OCI-LY7 (cell line): ENCODE measurements at regions not wholly inside any gene's neighbourhood (a gene's known extent, or its start where the extent isn't known, plus 50 kb on each side); places are given as distances from the start of the nearest gene placed in this dataset.

ENCODE experiments used
- BruUV-seq: library from RNA; stranded (reverse); fragments of 400-500 nt; replicated peaks from 2 replicates; lab custom pipeline; 2021; lab: Mats Ljungman, UMichigan
- CTCF ChIA-PET: fragments of 300-600 bp; sonication (Branson Sonifier 250); formaldehyde crosslinking; loops from one replicate; lab custom pipeline; 2022; ENCODE audit warnings: antibody characterized with exemption; ENCODE audit not compliant: unreplicated experiment; lab: Charles Lee
- POLR2A ChIA-PET: fragments of 300-600 bp; sonication (Branson Sonifier 250); formaldehyde crosslinking; loops from one replicate; lab custom pipeline; 2022; ENCODE audit warnings: antibody characterized with exemption; lab: Charles Lee
- DNase-seq: peaks from one replicate; pipeline ENCODE4 v3.0.0-alpha.2; 2015; ENCODE audit warnings: low spot score
- H2AFZ ChIP-seq: fragments of 200-600 bp; sonication (generic), shearing (Covaris generic); 2 replicates; pipeline ENCODE4 v1.6.1; 2014; ENCODE audit warnings: mild to moderate bottlenecking, antibody characterized with exemption, low read length, moderate library complexity
- H3K27ac ChIP-seq: fragments of 200-600 bp; sonication (generic); 2 replicates; pipeline ENCODE4 v1.5.1; 2014; ENCODE audit warnings: mixed run types, low read depth, mild to moderate bottlenecking, moderate library complexity, low read length, inconsistent platforms; ENCODE audit not compliant: poor library complexity, severe bottlenecking
- H3K36me3 ChIP-seq: fragments of 200-600 bp; sonication (generic); 2 replicates; pipeline ENCODE4 v1.6.1; 2014; ENCODE audit warnings: mild to moderate bottlenecking, antibody characterized with exemption, low read length, moderate library complexity, mixed read lengths; ENCODE audit not compliant: insufficient read depth
- H3K4me1 ChIP-seq: fragments of 200-600 bp; sonication (generic); 2 replicates; pipeline ENCODE4 v1.5.1; 2014; ENCODE audit warnings: mild to moderate bottlenecking, low read length; ENCODE audit not compliant: insufficient read depth, poor library complexity, severe bottlenecking
- H3K4me2 ChIP-seq: fragments of 200-600 bp; sonication (generic); 2 replicates; pipeline ENCODE4 v1.6.1; 2014; ENCODE audit warnings: mild to moderate bottlenecking, low read length
- H3K4me3 ChIP-seq: fragments of 200-600 bp; sonication (generic); 2 replicates; pipeline ENCODE4 v1.5.1; 2014; ENCODE audit warnings: mild to moderate bottlenecking, low read depth, low read length; ENCODE audit not compliant: poor library complexity, severe bottlenecking
- H3K79me2 ChIP-seq: fragments of 200-600 bp; sonication (generic); 2 replicates; pipeline ENCODE4 v1.6.1; 2016; ENCODE audit warnings: low read depth, mild to moderate bottlenecking, low read length, moderate library complexity, mixed read lengths; ENCODE audit not compliant: insufficient read depth
- H3K9me2 ChIP-seq: fragments of 200-600 bp; sonication (generic); 2 replicates; pipeline ENCODE4 v1.6.1; 2016; ENCODE audit warnings: mild to moderate bottlenecking, low read length, mixed read lengths; ENCODE audit not compliant: insufficient read depth
- H3K9me3 ChIP-seq: fragments of 200-600 bp; sonication (generic); 2 replicates; pipeline ENCODE4 v1.6.1; 2014; ENCODE audit warnings: mild to moderate bottlenecking, mixed run types, low read length, mixed read lengths
- H4K20me1 ChIP-seq: fragments of 200-600 bp; sonication (generic); 2 replicates; pipeline ENCODE4 v1.6.1; 2014; ENCODE audit warnings: mild to moderate bottlenecking, antibody characterized with exemption, low read length, moderate library complexity, mixed read lengths; ENCODE audit not compliant: insufficient read depth
- EZH2phosphoT487 ChIP-seq: fragments of 200-600 bp; sonication (generic); IDR thresholded peaks from 2 replicates; pipeline ENCODE4 v1.6.1; 2018; ENCODE audit warnings: low read depth, borderline replicate concordance, mild to moderate bottlenecking, mixed run types, antibody characterized with exemption, low read length, moderate library complexity, mixed read lengths
- intact Hi-C: fragments of 100-400 bp; cut with micrococcal nuclease; formaldehyde crosslinking; loops from one replicate; pipeline ENCODE4 v1.10.0; 2022; ENCODE audit not compliant: unreplicated experiment
- TF ChIP-seq, protein P1 (sequence below): fragments of 200-600 bp; sonication (generic); conservative IDR thresholded peaks from 2 replicates; pipeline ENCODE4 v1.5.1; 2014; ENCODE audit warnings: mild to moderate bottlenecking, antibody characterized with exemption, low read length, moderate library complexity, mixed read lengths

DNA sequence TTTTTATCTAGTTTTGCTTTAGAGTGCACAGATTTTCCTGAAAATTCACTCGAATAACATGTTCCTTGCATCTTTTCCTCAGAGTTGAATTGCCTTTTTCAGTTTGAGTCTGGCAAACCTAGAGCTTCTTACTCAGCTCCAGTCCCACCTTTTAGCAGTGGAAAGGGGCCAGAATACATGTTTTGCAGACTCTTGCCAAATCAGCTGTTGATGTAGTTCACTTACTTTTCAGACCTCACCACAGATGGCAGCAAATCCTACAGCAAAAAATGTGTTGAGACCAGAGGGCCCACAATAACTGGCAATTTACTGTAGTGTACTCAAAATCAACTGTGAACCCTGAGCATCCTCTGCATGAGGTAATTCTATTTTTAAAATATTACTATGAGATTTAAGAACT lies 545.2 kb upstream of the ACO1 start:
- no peaks in the 10 kb centered on the region for H3K79me2 ChIP-seq
- BruUV-seq = no TSS peak
- intact Hi-C loops = no loop called here
- H4K20me1 ChIP-seq = no peaks in the 10 kb centered on the region
- POLR2A ChIA-PET = no interaction called here
- no peak overlapping the region for H2AFZ ChIP-seq
- no peaks in the 10 kb centered on the region for H3K4me1 ChIP-seq
- no peak overlapping the region for H3K4me3 ChIP-seq
- DNase-seq = no peak
- H3K9me3 ChIP-seq = no peaks in the 10 kb centered on the region
- CTCF ChIA-PET = no interaction called here
- H3K27ac ChIP-seq = no peak overlapping the region
- no peak overlapping the region for H3K4me2 ChIP-seq
- H3K9me2 ChIP-seq = no peaks in the 10 kb centered on the region
- no peak for TF ChIP-seq EZH2phosphoT487
- TF ChIP-seq, protein P1, sequence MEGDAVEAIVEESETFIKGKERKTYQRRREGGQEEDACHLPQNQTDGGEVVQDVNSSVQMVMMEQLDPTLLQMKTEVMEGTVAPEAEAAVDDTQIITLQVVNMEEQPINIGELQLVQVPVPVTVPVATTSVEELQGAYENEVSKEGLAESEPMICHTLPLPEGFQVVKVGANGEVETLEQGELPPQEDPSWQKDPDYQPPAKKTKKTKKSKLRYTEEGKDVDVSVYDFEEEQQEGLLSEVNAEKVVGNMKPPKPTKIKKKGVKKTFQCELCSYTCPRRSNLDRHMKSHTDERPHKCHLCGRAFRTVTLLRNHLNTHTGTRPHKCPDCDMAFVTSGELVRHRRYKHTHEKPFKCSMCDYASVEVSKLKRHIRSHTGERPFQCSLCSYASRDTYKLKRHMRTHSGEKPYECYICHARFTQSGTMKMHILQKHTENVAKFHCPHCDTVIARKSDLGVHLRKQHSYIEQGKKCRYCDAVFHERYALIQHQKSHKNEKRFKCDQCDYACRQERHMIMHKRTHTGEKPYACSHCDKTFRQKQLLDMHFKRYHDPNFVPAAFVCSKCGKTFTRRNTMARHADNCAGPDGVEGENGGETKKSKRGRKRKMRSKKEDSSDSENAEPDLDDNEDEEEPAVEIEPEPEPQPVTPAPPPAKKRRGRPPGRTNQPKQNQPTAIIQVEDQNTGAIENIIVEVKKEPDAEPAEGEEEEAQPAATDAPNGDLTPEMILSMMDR = no peak
- no peaks in the 10 kb centered on the region for H3K36me3 ChIP-seq

DNA sequence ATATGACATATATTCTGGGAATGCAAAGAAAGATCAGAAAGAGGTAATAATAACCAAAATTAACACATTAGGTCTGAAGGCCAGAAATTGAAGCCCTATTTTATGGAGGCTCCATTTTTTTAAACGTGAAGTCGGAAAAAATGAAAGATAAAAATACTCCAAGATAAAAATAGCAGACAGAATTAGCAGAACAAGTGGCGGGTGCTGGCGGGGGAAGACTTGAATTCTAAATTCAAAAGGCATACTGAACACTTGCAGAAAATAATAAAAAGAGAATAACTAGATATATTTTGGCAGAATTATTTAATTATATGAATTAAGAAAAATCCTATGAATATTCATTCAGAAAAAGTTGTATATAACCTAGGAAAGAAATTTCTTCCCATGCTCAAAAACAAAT lies 543.7 kb upstream of the ACO1 start:
- no peak overlapping the region for H3K4me3 ChIP-seq
- H3K27ac ChIP-seq = no peak overlapping the region
- TF ChIP-seq EZH2phosphoT487 = no peak
- H2AFZ ChIP-seq = no peak overlapping the region
- CTCF ChIA-PET = no interaction called here
- H3K4me1 ChIP-seq = no peaks in the 10 kb centered on the region
- no peaks in the 10 kb centered on the region for H3K9me2 ChIP-seq
- H4K20me1 ChIP-seq = no peaks in the 10 kb centered on the region
- H3K4me2 ChIP-seq = no peak overlapping the region
- H3K36me3 ChIP-seq = no peaks in the 10 kb centered on the region
- no peaks in the 10 kb centered on the region for H3K79me2 ChIP-seq
- intact Hi-C loops = no loop called here
- no TSS peak for BruUV-seq
- no peak for DNase-seq
- no peaks in the 10 kb centered on the region for H3K9me3 ChIP-seq
- POLR2A ChIA-PET = no interaction called here

DNA sequence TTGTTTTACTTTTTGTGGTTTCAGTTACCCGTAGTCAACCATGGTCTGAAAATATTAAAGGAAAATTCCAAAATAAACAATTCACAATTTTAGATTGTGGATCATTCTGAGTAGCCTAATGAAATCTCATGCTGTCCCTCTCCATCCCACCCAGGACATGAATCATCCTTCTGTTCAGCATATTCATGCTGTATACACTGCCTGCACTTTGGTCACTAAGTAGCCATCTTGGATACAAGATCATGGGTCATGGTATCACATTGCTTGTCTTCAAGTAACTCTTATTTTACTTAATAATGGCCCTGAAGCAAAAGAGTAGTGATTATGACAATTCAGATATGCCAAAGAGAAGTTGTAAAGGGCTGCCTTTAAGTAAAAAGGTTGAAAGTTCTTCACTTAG lies 536.5 kb upstream of the ACO1 start:
- Histone ChIP-seq H3K4me3 (no peak overlapping the region), H3K27ac (no peak overlapping the region), H3K36me3 (no peaks in the 10 kb centered on the region), H3K79me2 (no peaks in the 10 kb centered on the region), H3K9me2 (no peaks in the 10 kb centered on the region), H2AFZ (no peak overlapping the region), H3K4me1 (no peaks in the 10 kb centered on the region), H4K20me1 (no peaks in the 10 kb centered on the region), H3K4me2 (no peak overlapping the region), H3K9me3 (no peaks in the 10 kb centered on the region)
- intact Hi-C loops = no loop called here
- DNase-seq = no peak
- ChIA-PET CTCF (no interaction called here), POLR2A (no interaction called here)
- no peak for TF ChIP-seq EZH2phosphoT487
- TF ChIP-seq, protein P1 = no peak
- no TSS peak for BruUV-seq
